ENCODE measurements at regions not wholly inside any gene's neighbourhood (a gene's known extent, or its start where the extent isn't known, plus 50 kb on each side); places are given as distances from the start of the nearest gene placed in this dataset.

DNA sequence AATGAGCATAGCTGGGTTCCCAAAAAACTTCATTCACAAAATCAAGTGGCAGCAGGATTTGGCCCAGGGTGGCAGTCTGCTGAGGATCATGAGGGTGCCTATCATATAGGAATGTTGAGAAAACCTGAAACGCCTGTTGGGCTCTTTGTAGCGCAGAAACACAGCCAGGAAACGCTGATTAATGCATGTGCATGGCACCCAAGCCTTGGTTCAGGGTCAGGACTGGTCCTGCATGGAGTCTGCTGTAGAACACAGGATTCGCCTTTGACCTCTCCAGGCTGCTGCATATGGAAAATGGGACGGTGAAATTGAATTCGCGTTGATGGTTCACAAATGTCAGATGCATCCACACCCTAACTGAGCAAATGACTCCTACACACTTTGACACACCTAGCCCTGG lies 227.9 kb upstream of the COPS8 start:
- DNase-seq = no peak

DNA sequence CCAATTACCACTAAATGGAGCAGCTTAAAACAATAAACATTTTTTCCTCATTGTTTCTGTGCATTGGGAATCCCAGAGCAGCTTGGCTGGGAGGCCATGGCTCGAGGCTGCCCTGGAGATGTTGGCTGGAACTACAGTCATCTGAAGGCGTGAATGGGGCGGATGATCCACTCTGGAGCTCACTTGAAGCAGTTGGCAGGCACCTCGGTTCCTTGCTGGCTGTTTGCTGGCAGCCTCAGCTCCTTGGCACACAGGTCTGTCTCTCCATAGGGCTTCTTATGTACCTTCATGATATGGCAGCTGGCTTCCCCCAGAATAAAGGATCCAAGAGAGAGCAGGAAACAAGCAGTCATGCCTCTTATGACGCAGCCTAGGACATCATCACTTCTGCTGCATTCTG lies 227.0 kb upstream of the COPS8 start:
- DNase-seq = no peak

- DNase-seq = no peak
Observed at GRCh38 chr2:236859908-236860307, 225.8 kb upstream of the COPS8 start.

DNA sequence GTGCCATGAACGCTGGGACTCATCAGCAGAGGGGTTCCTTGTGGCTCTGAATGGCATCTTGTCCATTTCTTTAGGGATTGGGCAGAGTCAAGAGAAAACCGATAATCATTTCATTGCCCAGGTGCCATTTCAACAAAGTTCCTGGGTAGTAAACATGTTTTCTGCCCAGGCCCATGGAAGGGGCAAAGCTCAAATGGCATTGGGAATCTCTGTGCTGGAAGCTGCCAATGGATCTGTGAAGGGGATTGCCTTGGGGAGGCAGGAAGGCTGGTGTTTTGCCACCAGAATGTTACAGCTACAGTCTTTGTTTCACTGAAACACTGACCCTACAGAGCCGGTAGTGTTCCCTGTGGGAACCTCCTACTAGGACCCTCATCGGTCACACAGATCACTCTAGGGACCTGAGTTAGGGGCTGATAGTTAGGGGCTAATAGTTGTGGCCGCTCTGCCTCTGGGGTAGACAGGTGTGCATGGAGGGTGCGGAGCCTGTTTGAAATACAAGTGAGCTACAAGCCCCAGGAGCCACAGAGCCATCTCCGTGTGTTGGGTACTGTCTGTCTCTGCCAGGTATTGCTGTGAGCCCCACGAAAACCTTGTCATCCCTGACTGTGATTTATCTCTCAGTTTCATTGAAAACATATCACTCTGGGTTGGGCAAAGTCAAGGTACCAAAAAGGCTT lies 224.4 kb upstream of the COPS8 start:
- DNase-seq = no peak

DNA sequence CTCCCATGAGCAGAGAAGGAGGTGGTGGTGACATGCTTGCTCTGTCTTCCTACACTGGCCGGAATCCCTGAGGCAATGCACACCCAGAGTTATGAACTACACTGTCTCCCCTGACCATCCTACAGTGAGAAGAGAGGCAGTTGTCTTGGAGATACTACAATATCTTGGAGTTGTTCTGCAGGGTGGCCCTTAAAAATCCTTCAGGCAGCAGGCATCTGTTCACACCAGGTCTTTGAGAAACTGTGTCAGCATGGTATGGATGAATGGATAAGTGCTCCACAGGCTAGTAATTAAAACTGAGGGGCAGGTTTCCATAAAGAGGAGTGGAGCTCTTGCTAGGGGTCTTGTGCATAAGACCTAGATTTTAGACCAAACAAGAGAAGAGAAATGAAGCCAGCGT lies 223.7 kb upstream of the COPS8 start:
- DNase-seq = no peak

- no peak for DNase-seq
Observed at GRCh38 chr2:236862526-236862925, 223.2 kb upstream of the COPS8 start.

- peak; percentile 55 for DNase-seq
Observed at GRCh38 chr2:236862961-236863728, 222.5 kb upstream of the COPS8 start.

- no peak for DNase-seq
Observed at GRCh38 chr2:236863729-236864126, 222.0 kb upstream of the COPS8 start.

DNA sequence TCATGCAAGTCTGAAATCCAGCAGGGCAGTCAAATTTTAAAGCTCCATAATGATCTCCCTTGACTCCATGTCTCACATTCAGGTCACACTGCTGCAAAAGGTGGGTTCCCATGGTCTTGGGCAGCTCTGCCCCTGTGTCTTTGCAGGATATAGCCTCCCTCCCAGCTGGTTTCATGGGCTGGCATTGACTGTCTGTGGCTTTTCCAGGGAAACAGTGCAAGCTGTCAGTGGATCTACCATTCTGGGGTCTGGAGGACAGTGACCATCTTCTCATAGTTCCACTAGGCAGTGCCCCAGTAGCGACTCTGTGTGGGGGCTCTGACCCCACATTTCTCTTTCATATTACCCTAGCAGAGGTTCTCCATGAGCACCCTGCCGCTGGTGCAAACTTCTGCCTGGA lies 220.6 kb upstream of the COPS8 start:
- no peak for DNase-seq

GRCh38 chr2:236866542-236867340 lies 218.9 kb upstream of the COPS8 start:
- peak; percentile 65 for DNase-seq

DNA sequence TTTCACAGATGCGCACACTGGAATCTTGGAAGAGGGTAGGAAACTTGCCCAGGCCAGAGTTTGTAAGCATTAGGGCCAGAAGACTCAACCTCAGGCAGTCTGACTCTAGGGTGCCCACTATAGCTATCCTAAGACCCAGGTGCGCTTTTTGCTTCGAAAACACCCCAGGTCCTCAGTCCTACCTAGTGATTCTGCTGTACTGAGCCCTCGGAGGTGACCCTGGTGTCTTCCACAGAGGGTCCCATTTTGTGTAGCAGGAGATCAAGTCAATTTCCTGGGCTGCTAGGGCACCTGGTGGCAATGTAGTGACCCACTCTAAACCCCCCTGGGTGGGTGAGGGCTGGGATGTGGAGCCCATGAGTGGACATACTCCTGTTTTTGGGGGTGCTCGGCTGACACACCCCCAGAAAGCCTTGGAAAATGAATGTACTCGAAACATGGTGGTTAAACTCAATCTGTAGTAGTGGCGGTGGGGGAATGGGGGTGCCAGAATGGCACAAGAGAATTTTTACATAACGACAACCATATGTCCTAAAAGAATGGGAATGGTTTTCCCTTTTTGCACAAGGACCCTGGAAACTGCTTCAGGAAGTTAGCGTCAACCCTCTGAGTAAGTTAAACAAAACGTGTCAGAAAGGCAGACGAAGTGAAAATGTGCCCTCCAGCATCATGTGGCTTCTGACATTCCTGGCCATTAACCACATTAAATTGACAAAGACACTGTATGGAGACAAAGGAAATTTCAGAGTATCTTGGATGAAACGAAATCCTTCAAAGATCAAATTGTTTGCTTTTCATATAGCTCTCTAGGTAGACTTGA lies 218.0 kb upstream of the COPS8 start:
- DNase-seq = no peak

DNA sequence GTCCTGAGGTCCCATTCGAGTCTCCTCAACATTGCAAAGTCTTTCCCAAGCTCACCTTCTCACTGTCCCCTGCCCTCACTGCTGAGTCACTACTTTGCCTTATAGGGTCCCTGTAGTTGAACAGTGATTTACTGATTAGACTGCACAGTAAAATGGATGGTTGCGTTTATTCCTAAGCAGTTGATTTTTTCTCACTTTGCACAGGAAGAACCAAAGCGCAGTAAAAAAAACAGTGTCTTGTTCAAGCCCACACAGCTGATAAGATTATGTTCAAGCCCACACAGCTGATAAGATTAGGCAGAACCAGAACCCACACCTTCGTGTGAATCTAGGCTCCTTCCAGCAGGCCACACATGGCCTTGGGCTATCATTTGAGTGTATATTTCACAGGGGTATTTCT lies 215.3 kb upstream of the COPS8 start:
- DNase-seq = no peak

- peak; percentile 96 for DNase-seq
Observed at GRCh38 chr2:236871500-236872001, 214.1 kb upstream of the COPS8 start.

DNA sequence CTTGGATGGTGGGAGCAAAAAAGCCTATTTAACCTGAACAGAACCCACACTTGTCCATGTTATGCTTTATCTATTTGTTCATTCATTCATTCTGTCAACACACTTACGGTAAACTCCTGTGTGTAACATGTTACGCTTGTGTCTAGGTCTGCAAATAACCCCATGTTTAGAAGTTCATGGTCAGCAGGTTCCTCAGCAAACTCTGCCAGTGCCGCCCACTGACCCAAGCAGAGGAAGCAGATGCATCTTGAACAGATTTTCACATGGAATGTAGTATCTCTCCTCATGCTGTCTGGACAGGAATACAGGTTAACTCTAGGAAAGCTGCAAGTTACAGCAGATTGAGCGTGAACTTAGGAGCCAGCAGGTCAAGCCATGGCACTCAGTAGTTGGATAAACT lies 213.7 kb upstream of the COPS8 start:
- no peak for DNase-seq

DNA sequence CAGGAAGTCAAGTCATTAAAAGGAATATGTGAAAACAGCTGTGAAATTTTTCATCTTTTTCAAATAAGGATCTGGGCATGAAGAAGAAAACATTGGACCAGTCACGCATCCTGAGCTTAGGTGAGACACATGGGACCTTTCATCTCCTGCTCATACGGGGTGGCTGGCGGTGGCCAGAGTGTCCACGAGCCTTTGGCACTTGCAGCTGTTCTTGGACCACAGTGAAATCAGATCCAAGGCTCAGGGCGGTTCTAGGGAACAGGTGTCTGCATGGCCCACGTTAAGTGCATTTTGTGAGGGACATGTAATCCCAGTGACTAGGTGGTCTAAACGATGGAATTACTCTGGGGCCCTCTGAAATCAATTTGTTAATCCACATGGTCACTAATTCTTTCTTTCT lies 212.7 kb upstream of the COPS8 start:
- DNase-seq = no peak

DNA sequence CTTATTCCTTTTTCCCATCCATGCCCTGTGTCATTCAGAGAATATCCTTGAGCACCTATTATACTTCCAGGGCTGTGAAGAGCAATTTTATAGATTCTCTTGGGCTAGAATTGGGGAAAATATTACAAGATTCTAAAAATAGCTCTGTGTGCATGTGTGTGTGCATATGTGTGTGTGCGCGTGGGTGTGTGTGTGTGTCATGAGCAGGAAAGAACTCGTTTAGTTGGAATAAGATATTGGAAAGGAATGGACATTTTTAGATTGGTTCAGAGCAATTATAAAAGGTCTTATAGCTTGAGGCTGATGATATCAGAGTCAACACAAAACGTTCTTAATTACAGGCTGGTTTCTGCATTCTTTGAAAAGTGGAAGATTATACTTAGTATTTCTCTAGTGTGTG lies 212.1 kb upstream of the COPS8 start:
- no peak for DNase-seq

- DNase-seq = no peak
Observed at GRCh38 chr2:236874866-236875481, 210.7 kb upstream of the COPS8 start.

DNA sequence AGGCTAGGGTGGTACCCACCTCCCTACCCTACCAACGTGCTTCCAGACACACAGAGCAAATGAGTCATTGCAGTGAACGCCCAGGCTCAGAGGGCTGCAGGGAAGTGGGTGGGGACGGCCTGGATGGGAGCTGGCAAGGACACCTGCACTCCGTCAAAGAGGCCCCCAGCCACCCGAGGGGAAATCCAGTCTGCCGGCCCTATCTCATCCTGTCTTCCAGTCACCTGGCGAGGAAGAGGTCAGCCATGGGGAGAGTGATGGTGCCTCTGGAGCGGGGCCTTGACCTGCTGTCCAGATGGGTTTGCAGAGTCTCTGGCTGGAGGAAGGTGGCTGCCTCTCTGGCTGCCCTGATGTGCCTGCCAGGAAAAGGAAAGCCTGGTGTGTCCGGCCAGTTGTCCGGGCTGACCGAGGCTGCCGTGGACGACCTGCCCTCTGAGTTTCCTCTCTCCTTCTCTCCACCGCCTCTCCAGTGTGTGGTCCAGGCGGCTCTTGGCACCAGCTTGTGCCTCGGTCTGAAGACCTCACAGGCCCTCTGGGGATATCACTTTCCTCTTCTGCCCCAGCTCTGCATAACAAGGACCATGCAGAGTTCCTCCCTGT lies 209.7 kb upstream of the COPS8 start:
- no peak for DNase-seq

GRCh38 chr2:236876642-236877041 lies 209.0 kb upstream of the COPS8 start:
- DNase-seq = no peak

DNA sequence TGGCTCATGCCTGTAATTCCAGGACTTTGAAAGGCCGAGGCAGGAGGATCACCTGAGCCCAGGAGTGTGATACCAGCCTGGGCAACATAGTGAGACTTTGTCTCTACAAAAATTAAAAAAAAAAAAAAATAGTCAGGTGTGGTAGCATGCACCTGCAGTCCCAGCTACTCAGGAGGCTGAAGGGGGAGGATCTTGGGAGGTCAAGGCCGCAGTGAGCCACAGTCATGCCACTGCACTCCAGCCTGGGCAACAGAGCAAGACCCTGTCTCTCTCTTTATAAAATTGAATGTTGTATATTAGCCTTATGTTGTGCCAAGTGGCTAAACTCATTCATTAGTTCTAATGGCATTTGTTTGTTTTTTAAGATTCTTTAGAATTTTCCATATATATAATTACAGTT lies 207.7 kb upstream of the COPS8 start:
- no peak for DNase-seq

GRCh38 chr2:236879416-236879963 lies 206.2 kb upstream of the COPS8 start:
- no peak for DNase-seq

GRCh38 chr2:236882074-236882473 lies 203.6 kb upstream of the COPS8 start:
- no peak for DNase-seq
